HL-60 (cell line): ENCODE measurements at regions not wholly inside any gene's neighbourhood (a gene's known extent, or its start where the extent isn't known, plus 50 kb on each side); places are given as distances from the start of the nearest gene placed in this dataset.

Experiments used
- DNase-seq, 2 experiments: peaks; one replicate each; pipeline ENCODE4 v3.0.0-alpha.2; 2010 to 2020; ENCODE audit warnings: low read depth in 1 of 2, low spot score in 1 of 2
- H3K27ac ChIP-seq: fragments of 250-450 bp; sonication (Bioruptor Pico); replicated peaks from 2 replicates; pipeline ENCODE4 v1.5.1; 2020; ENCODE audit warnings: mild to moderate bottlenecking, moderate library complexity
- H3K27me3 ChIP-seq: fragments of 250-450 bp; sonication (Bioruptor Pico); 2 replicates; pipeline ENCODE4 v1.5.1; 2021; ENCODE audit warnings: mild to moderate bottlenecking, moderate library complexity; ENCODE audit not compliant: insufficient read depth, poor library complexity, severe bottlenecking
- H3K4me3 ChIP-seq: replicated peaks from 2 replicates; pipeline ENCODE4 v1.5.1; 2011; ENCODE audit warnings: mild to moderate bottlenecking, control low read depth, low read length; ENCODE audit not compliant: insufficient read depth
- CTCF ChIP-seq: IDR thresholded peaks from one replicate; pipeline ENCODE4 v1.5.1; 2011; ENCODE audit warnings: low read length, control low read depth, inconsistent platforms; ENCODE audit not compliant: insufficient read depth
- GABPA ChIP-seq: IDR thresholded peaks from 2 replicates; pipeline ENCODE4 v1.6.1; 2012; ENCODE audit warnings: low read depth
- POLR2AphosphoS5 ChIP-seq: IDR thresholded peaks from 2 replicates; pipeline ENCODE4 v1.6.1; 2012; ENCODE audit warnings: low read depth
- REST ChIP-seq: IDR thresholded peaks from 2 replicates; pipeline ENCODE4 v1.6.1; 2012; ENCODE audit warnings: low read depth; ENCODE audit not compliant: insufficient replicate concordance
- SPI1 ChIP-seq: IDR thresholded peaks from 2 replicates; pipeline ENCODE4 v1.6.1; 2012; ENCODE audit warnings: low read depth, mild to moderate bottlenecking, borderline replicate concordance

DNA sequence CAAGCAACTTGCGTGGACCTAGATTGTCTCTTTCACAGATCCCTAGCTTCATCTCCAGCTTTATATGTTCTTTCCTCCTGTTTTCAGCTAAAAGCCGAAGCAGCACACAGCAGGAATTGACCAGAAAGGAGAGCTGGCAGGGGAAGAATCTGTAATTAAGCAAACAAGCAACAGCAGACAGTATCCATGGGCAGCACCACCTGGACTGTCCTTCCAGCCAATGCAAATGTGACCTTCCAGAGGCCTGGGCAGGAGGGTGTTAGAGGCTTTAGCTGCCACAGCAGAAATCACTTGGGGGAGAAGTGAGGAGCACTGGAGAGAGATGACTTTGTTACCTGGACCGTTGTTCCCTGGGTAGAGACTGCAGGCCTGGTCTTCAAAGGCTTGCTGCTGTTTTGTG, 427.6 kb upstream of the GOT2 start:
- no peak for DNase-seq
- no peak overlapping the region for H3K27ac ChIP-seq
- TF ChIP-seq REST (no peak), POLR2AphosphoS5 (no peak), SPI1 (no peak), CTCF (no peak), GABPA (no peak)

GRCh38 chr16:59154295-59154694, 420.2 kb upstream of the GOT2 start:
- no peak for DNase-seq
- Histone ChIP-seq H3K27me3 (no peaks in the 10 kb centered on the region), H3K4me3 (no peak overlapping the region), H3K27ac (no peak overlapping the region)
- TF ChIP-seq CTCF (no peak), SPI1 (no peak), POLR2AphosphoS5 (no peak), REST (no peak), GABPA (no peak)

More for the DNA sequence above, 427.6 kb upstream of the GOT2 start:
- no peaks in the 10 kb centered on the region for H3K27me3 ChIP-seq
- no peak overlapping the region for H3K4me3 ChIP-seq

GRCh38 chr16:59148769-59149155, 414.6 kb upstream of the GOT2 start:
- no peak overlapping the region for H3K4me3 ChIP-seq
- DNase-seq, result no peak
- no peaks in the 10 kb centered on the region for H3K27me3 ChIP-seq
- H3K27ac ChIP-seq, result no peak overlapping the region
- TF ChIP-seq CTCF (no peak), POLR2AphosphoS5 (no peak), SPI1 (no peak), REST (no peak), GABPA (no peak)
